Panc1 (cell line): ENCODE measurements at regions not wholly inside any gene's neighbourhood (a gene's known extent, or its start where the extent isn't known, plus 50 kb on each side); places are given as distances from the start of the nearest gene placed in this dataset.

ENCODE experiments used
- ATAC-seq: fragments of 200-7000 bp; cut with Tn5 transposase; 2 replicates; pipeline ENCODE4 v1.9.1; 2020; ENCODE audit warnings: mild to moderate bottlenecking, moderate library complexity
- BruUV-seq: library from RNA; stranded (reverse); fragments of 400-500 nt; replicated peaks from 2 replicates; lab custom pipeline; 2021; lab: Mats Ljungman, UMichigan
- CTCF ChIA-PET: fragments of 300-600 bp; sonication (Branson Sonifier 250); formaldehyde crosslinking; loops from one replicate; lab custom pipeline; 2022; ENCODE audit warnings: antibody characterized with exemption; lab: Charles Lee
- POLR2A ChIA-PET: fragments of 300-600 bp; sonication (Branson Sonifier 250); formaldehyde crosslinking; loops from one replicate; lab custom pipeline; 2022; ENCODE audit warnings: antibody characterized with exemption; lab: Charles Lee
- DNase-seq: peaks from one replicate; pipeline ENCODE4 v3.0.0-alpha.2; 2010; ENCODE audit warnings: low read depth, low spot score
- H3K27ac ChIP-seq: 2 replicates; pipeline ENCODE4 v1.5.1; 2011; ENCODE audit warnings: mild to moderate bottlenecking, low read length, inconsistent platforms
- H3K27me3 ChIP-seq: fragments of 200-500 bp; sonication (Bioruptor generic); 2 replicates; pipeline ENCODE4 v1.6.0; 2014; ENCODE audit warnings: low read length, inconsistent platforms; ENCODE audit not compliant: control insufficient read depth, insufficient read depth
- H3K36me3 ChIP-seq: fragments of 200-500 bp; sonication (Bioruptor generic); 2 replicates; pipeline ENCODE4 v1.5.1; 2014; ENCODE audit warnings: inconsistent platforms, mild to moderate bottlenecking, low read length, moderate library complexity; ENCODE audit not compliant: control insufficient read depth, insufficient read depth
- H3K4me1 ChIP-seq: 2 replicates; pipeline ENCODE4 v1.5.1; 2011; ENCODE audit warnings: inconsistent platforms, mild to moderate bottlenecking, low read length, moderate library complexity; ENCODE audit not compliant: control insufficient read depth, insufficient read depth
- H3K4me3 ChIP-seq, 2 experiments: 2 replicates each; pipeline ENCODE4 v1.5.1; 2011 to 2012; ENCODE audit warnings: low read depth in 2 of 2, low read length in 2 of 2, mild to moderate bottlenecking in 2 of 2, inconsistent platforms in 1 of 2, moderate library complexity in 1 of 2
- H3K9me3 ChIP-seq: fragments of 200-500 bp; sonication (Bioruptor generic); 2 replicates; pipeline ENCODE4 v1.5.1; 2014; ENCODE audit warnings: low read depth, mild to moderate bottlenecking, inconsistent platforms, low read length, moderate library complexity; ENCODE audit not compliant: control insufficient read depth, insufficient read depth
- POLR2AphosphoS5 ChIP-seq: IDR thresholded peaks from 2 replicates; pipeline ENCODE4 v1.6.1; 2012; ENCODE audit warnings: mild to moderate bottlenecking, low read depth, low read length, moderate library complexity
- SIN3A ChIP-seq: IDR thresholded peaks from 2 replicates; pipeline ENCODE4 v1.6.1; 2012; ENCODE audit warnings: low read depth, mild to moderate bottlenecking, low read length, moderate library complexity, borderline replicate concordance; ENCODE audit not compliant: insufficient read depth
- TCF7L2 ChIP-seq: IDR thresholded peaks from 2 replicates; pipeline ENCODE4 v1.6.1; 2011; ENCODE audit warnings: mild to moderate bottlenecking, low read depth, low read length, inconsistent platforms
- in situ Hi-C: cut with HindIII; loops from 2 replicates; pipeline ENCODE4 v1.10.0; 2016; ENCODE audit warnings: low sequenced_read_pairs, low pct_unique_long_range_greater_than_20kb
- intact Hi-C: fragments of 100-400 bp; cut with micrococcal nuclease; formaldehyde crosslinking; loops from one replicate; pipeline ENCODE4 v1.10.0; 2022; ENCODE audit not compliant: unreplicated experiment
- TF ChIP-seq, protein P1 (sequence below), 2 experiments: IDR thresholded peaks; 2 replicates each; pipeline ENCODE4 v1.6.1; 2011 to 2012; ENCODE audit warnings: low read depth in 2 of 2, control low read depth in 1 of 2, low read length in 1 of 2, mild to moderate bottlenecking in 1 of 2, moderate library complexity in 1 of 2; ENCODE audit not compliant: insufficient read depth in 1 of 2
- TF ChIP-seq, protein P2 (sequence below): fragments of 450-650 bp; IDR thresholded peaks from 2 replicates; pipeline ENCODE4 v1.5.1; 2017; ENCODE audit warnings: mild to moderate bottlenecking

- Histone ChIP-seq H3K27me3 (no peaks in the 10 kb centered on the region), H3K27ac (no peak overlapping the region), H3K4me3 (no peak overlapping the region), H3K9me3 (0 out of 2 replicates have a peak, but pooled peaks cover 4% of the 10 kb centered on the region), H3K36me3 (no peaks in the 10 kb centered on the region), H3K4me1 (no peaks in the 10 kb centered on the region)
- in situ Hi-C loops (no loop called here), intact Hi-C loops (no loop called here)
- TF ChIP-seq POLR2AphosphoS5 (no peak), SIN3A (no peak), TCF7L2 (no peak)
- TF ChIP-seq, protein P1, sequence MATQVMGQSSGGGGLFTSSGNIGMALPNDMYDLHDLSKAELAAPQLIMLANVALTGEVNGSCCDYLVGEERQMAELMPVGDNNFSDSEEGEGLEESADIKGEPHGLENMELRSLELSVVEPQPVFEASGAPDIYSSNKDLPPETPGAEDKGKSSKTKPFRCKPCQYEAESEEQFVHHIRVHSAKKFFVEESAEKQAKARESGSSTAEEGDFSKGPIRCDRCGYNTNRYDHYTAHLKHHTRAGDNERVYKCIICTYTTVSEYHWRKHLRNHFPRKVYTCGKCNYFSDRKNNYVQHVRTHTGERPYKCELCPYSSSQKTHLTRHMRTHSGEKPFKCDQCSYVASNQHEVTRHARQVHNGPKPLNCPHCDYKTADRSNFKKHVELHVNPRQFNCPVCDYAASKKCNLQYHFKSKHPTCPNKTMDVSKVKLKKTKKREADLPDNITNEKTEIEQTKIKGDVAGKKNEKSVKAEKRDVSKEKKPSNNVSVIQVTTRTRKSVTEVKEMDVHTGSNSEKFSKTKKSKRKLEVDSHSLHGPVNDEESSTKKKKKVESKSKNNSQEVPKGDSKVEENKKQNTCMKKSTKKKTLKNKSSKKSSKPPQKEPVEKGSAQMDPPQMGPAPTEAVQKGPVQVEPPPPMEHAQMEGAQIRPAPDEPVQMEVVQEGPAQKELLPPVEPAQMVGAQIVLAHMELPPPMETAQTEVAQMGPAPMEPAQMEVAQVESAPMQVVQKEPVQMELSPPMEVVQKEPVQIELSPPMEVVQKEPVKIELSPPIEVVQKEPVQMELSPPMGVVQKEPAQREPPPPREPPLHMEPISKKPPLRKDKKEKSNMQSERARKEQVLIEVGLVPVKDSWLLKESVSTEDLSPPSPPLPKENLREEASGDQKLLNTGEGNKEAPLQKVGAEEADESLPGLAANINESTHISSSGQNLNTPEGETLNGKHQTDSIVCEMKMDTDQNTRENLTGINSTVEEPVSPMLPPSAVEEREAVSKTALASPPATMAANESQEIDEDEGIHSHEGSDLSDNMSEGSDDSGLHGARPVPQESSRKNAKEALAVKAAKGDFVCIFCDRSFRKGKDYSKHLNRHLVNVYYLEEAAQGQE (IDR thresholded peaks at IDR 0.05; ENCODE audit: insufficient read depth in 1 of 2, low read depth in 2 of 2, low read length in 1 of 2): no peak
- TF ChIP-seq, protein P2, sequence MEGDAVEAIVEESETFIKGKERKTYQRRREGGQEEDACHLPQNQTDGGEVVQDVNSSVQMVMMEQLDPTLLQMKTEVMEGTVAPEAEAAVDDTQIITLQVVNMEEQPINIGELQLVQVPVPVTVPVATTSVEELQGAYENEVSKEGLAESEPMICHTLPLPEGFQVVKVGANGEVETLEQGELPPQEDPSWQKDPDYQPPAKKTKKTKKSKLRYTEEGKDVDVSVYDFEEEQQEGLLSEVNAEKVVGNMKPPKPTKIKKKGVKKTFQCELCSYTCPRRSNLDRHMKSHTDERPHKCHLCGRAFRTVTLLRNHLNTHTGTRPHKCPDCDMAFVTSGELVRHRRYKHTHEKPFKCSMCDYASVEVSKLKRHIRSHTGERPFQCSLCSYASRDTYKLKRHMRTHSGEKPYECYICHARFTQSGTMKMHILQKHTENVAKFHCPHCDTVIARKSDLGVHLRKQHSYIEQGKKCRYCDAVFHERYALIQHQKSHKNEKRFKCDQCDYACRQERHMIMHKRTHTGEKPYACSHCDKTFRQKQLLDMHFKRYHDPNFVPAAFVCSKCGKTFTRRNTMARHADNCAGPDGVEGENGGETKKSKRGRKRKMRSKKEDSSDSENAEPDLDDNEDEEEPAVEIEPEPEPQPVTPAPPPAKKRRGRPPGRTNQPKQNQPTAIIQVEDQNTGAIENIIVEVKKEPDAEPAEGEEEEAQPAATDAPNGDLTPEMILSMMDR: no peak
- ChIA-PET POLR2A (no interaction called here), CTCF (no interaction called here)
- no TSS peak for BruUV-seq
- ATAC-seq (no peak), DNase-seq (no peak)
These were observed 689.7 kb upstream of the PHF14 start for GRCh38 chr7:10284001-10284400.

DNA sequence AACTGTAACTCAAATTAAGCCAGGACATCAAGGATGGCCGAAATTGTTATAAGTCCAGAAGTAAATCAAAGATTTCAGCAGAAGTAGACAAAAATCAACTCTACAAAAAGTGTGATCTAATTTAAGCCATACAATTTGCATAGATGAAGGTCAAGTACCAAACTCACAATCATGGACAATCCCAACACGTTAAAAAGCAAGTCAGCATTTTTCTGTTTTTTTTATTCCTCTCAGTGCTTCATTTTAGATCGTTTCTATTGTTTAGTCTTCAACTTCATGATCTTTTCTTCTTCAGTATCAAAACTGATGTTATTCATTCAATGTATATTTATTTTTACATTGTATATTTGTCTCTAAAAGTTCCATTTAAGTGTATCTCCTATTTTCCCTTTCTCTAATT, 674.3 kb upstream of the PHF14 start:
- DNase-seq (no peak), ATAC-seq (no peak)
- H3K9me3 ChIP-seq: 0 out of 2 replicates have a peak, but pooled peaks cover 4% of the 10 kb centered on the region
- H3K27ac ChIP-seq: no peak overlapping the region
- ChIA-PET CTCF (no interaction called here), POLR2A (no interaction called here)
- H3K27me3 ChIP-seq: no peaks in the 10 kb centered on the region
- no peaks in the 10 kb centered on the region for H3K4me1 ChIP-seq
- no peaks in the 10 kb centered on the region for H3K36me3 ChIP-seq
- TF ChIP-seq, protein P2: no peak
- TF ChIP-seq SIN3A (no peak), TCF7L2 (no peak), POLR2AphosphoS5 (no peak)
- TF ChIP-seq, protein P1 (IDR thresholded peaks at IDR 0.05; ENCODE audit: insufficient read depth in 1 of 2, low read depth in 2 of 2, low read length in 1 of 2): no peak
- H3K4me3 ChIP-seq: no peak overlapping the region
- intact Hi-C loops: no loop called here
- no TSS peak for BruUV-seq
- in situ Hi-C loops: no loop called here
